CD14-positive monocyte (primary cell): ENCODE measurements at regions not wholly inside any gene's neighbourhood (a gene's known extent, or its start where the extent isn't known, plus 50 kb on each side); places are given as distances from the start of the nearest gene placed in this dataset.

Experiments
- DNase-seq, 3 donors: peaks; one replicate each; pipeline ENCODE4 v3.0.0-alpha.2; 2011 to 2022
- H2AFZ ChIP-seq: 2 replicates; pipeline ENCODE4 v1.6.0; 2012; ENCODE audit warnings: mild to moderate bottlenecking, low read depth, low read length, inconsistent platforms; ENCODE audit not compliant: insufficient read depth, poor library complexity, severe bottlenecking
- H3K27ac ChIP-seq, 2 donors: 1 replicate in 1 of 2; 2 replicates in 1 of 2; pipeline ENCODE4 v1.5.1; 2012 to 2013; ENCODE audit warnings: low read length in 2 of 2, control low read depth in 1 of 2, inconsistent platforms in 1 of 2, low read depth in 1 of 2, mild to moderate bottlenecking in 1 of 2
- H3K27me3 ChIP-seq, 2 donors: one replicate each; pipeline versions ENCODE4 v1.6.0 to v1.6.1; 2011 to 2013; ENCODE audit warnings: low read length in 2 of 2; ENCODE audit not compliant: control insufficient read depth in 2 of 2, insufficient read depth in 2 of 2
- H3K36me3 ChIP-seq, 2 donors: replicated peaks in 1 of 2; 1 replicate in 1 of 2; 2 replicates in 1 of 2; pipeline versions ENCODE4 v1.5.1 to v1.6.1; 2012 to 2013; ENCODE audit warnings: low read length in 2 of 2, control low read depth in 1 of 2, inconsistent platforms in 1 of 2, mild to moderate bottlenecking in 1 of 2; ENCODE audit not compliant: insufficient read depth in 2 of 2, control insufficient read depth in 1 of 2
- H3K4me1 ChIP-seq, 2 donors: 1 replicate in 1 of 2; 2 replicates in 1 of 2; pipeline versions ENCODE4 v1.5.1 to v1.6.1; 2012 to 2013; ENCODE audit warnings: low read length in 2 of 2, control low read depth in 1 of 2, inconsistent platforms in 1 of 2, mild to moderate bottlenecking in 1 of 2, moderate library complexity in 1 of 2; ENCODE audit not compliant: insufficient read depth in 2 of 2, control insufficient read depth in 1 of 2
- H3K4me2 ChIP-seq: replicated peaks from 2 replicates; pipeline ENCODE3; 2012; ENCODE audit warnings: low read length, moderate library complexity, mild to moderate bottlenecking; ENCODE audit not compliant: poor library complexity, severe bottlenecking; ENCODE audit errors: extremely low read depth
- H3K4me3 ChIP-seq, 3 experiments: fragments of 200-600 bp in 1 of 3; sonication (generic) in 1 of 3; replicated peaks in 1 of 3; 1 replicate in 2 of 3; 2 replicates in 1 of 3; pipeline ENCODE4 v1.5.1; 2011 to 2013; ENCODE audit warnings: low read length in 3 of 3, mild to moderate bottlenecking in 3 of 3, control low read depth in 2 of 3, low read depth in 2 of 3, inconsistent platforms in 1 of 3, moderate library complexity in 1 of 3
- H3K79me2 ChIP-seq: 2 replicates; pipeline ENCODE4 v1.6.0; 2012; ENCODE audit warnings: mild to moderate bottlenecking, control low read depth, inconsistent platforms, low read length, moderate library complexity; ENCODE audit not compliant: insufficient read depth
- H3K9ac ChIP-seq: 2 replicates; pipeline ENCODE4 v1.6.0; 2017; ENCODE audit warnings: low read length, mild to moderate bottlenecking; ENCODE audit not compliant: insufficient read depth, poor library complexity, severe bottlenecking
- H3K9me3 ChIP-seq, 2 donors: replicated peaks in 1 of 2; 1 replicate in 1 of 2; 2 replicates in 1 of 2; pipeline versions ENCODE4 v1.5.1 to v1.6.1; 2012 to 2013; ENCODE audit warnings: low read length in 2 of 2, control low read depth in 1 of 2; ENCODE audit not compliant: control insufficient read depth in 1 of 2, insufficient read depth in 1 of 2
- H4K20me1 ChIP-seq: 2 replicates; pipeline ENCODE4 v1.6.0; 2012; ENCODE audit warnings: mild to moderate bottlenecking, low read length, control low read depth, moderate library complexity; ENCODE audit not compliant: insufficient read depth
- H3K27ac Mint-ChIP-seq, 7 donors: one replicate each; pipeline ENCODE4 v1.8.0; 2020; ENCODE audit warnings: mild to moderate bottlenecking in 7 of 7, mixed read lengths in 7 of 7, moderate library complexity in 6 of 7, inconsistent platforms in 2 of 7
- H3K27me3 Mint-ChIP-seq, 3 donors: one replicate each; pipeline ENCODE4 v1.8.0; 2021 to 2022; ENCODE audit warnings: low read depth in 3 of 3, mild to moderate bottlenecking in 3 of 3, mixed read lengths in 3 of 3, moderate library complexity in 3 of 3, inconsistent platforms in 1 of 3
- H3K36me3 Mint-ChIP-seq, 2 donors: one replicate each; pipeline ENCODE4 v1.8.0; 2020; ENCODE audit warnings: mixed read lengths in 2 of 2, inconsistent platforms in 1 of 2, mild to moderate bottlenecking in 1 of 2
- H3K4me1 Mint-ChIP-seq: one replicate; pipeline ENCODE4 v1.8.0; 2020; ENCODE audit warnings: mild to moderate bottlenecking, mixed read lengths
- H3K4me3 Mint-ChIP-seq, 2 donors: one replicate each; pipeline ENCODE4 v1.8.0; 2020; ENCODE audit warnings: mild to moderate bottlenecking in 2 of 2, mixed read lengths in 2 of 2, moderate library complexity in 1 of 2
- H3K9me3 Mint-ChIP-seq, 7 donors: one replicate each; pipeline ENCODE4 v1.8.0; 2020 to 2022; ENCODE audit warnings: mixed read lengths in 7 of 7, mild to moderate bottlenecking in 6 of 7, moderate library complexity in 6 of 7, inconsistent platforms in 2 of 7
- WGBS: methylation state at CpG from one replicate; pipeline ENCODE4 v1.1.5; 2013; ENCODE audit warnings: missing lambda C conversion rate; ENCODE audit not compliant: insufficient coverage; 5-methylcytosine and 5-hydroxymethylcytosine counted together
- intact Hi-C, 2 donors: fragments of 100-400 bp; cut with micrococcal nuclease; formaldehyde crosslinking; loops; one replicate each; pipeline versions ENCODE4 v1.15.0 to v1.15.1; 2023
- TF ChIP-seq, protein P1 (sequence below): fragments of 200-600 bp; IDR thresholded peaks from one replicate; pipeline ENCODE4 v1.8.0; 2022; ENCODE audit warnings: antibody characterized with exemption, mild to moderate bottlenecking

DNA sequence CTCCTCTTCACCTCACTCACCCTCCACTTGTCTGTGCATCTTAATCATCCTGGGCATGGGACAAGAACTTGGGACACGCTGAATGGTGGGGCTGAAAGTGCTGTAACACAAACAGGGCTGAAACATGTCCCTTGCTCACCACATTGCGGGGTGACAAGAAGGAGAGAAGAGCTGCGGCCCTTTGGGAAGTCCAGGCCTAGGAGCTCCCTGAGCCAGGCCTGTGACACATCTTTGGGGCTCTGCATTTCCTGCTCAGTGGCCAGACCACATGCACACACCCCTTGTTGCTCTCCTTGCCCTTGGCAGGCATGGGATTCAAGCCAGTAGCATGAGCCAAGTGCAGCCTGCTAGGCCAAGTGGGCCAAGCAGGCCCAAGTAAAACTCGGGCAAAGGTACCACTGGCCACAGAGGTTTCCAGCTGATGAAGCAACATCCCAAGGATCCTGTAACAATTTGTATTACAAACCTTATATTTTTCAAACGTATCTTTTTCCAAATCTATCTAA is 1384.3 kb upstream of the PCDH20 start:
- no peaks in the 10 kb centered on the region for H3K79me2 ChIP-seq
- H3K4me1 ChIP-seq: no peaks in the 10 kb centered on the region
- no peak overlapping the region for H3K27ac ChIP-seq
- no peak overlapping the region for H2AFZ ChIP-seq
- H3K4me2 ChIP-seq: no peak overlapping the region
- intact Hi-C loops: no loop called here
- Mint-ChIP-seq H3K9me3 (peaks cover 0 to 13% (median 3%) of the 10 kb centered on the region in 7 donors), H3K4me3 (no peak overlapping the region), H3K4me1 (no peaks in the 10 kb centered on the region), H3K27ac (no peak overlapping the region), H3K36me3 (no peaks in the 10 kb centered on the region), H3K27me3 (no peaks in the 10 kb centered on the region)
- no peak overlapping the region for H3K9ac ChIP-seq
- no peak for DNase-seq
- no peaks in the 10 kb centered on the region for H3K36me3 ChIP-seq
- peaks cover 0 to 14% of the 10 kb centered on the region in 2 donors for H3K9me3 ChIP-seq
- H3K4me3 ChIP-seq: no peak overlapping the region
- H3K27me3 ChIP-seq: no peaks in the 10 kb centered on the region
- TF ChIP-seq, protein P1, sequence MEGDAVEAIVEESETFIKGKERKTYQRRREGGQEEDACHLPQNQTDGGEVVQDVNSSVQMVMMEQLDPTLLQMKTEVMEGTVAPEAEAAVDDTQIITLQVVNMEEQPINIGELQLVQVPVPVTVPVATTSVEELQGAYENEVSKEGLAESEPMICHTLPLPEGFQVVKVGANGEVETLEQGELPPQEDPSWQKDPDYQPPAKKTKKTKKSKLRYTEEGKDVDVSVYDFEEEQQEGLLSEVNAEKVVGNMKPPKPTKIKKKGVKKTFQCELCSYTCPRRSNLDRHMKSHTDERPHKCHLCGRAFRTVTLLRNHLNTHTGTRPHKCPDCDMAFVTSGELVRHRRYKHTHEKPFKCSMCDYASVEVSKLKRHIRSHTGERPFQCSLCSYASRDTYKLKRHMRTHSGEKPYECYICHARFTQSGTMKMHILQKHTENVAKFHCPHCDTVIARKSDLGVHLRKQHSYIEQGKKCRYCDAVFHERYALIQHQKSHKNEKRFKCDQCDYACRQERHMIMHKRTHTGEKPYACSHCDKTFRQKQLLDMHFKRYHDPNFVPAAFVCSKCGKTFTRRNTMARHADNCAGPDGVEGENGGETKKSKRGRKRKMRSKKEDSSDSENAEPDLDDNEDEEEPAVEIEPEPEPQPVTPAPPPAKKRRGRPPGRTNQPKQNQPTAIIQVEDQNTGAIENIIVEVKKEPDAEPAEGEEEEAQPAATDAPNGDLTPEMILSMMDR: no peak
- 97% methylated on average over 3 of the region's 5 CpGs for WGBS
- H4K20me1 ChIP-seq: no peaks in the 10 kb centered on the region

GRCh38 chr13:62799038-62799535 is 1383.4 kb upstream of the PCDH20 start:
- Histone ChIP-seq H3K36me3 (no peaks in the 10 kb centered on the region), H3K4me3 (no peak overlapping the region), H3K4me2 (no peak overlapping the region), H3K4me1 (no peaks in the 10 kb centered on the region), H4K20me1 (no peaks in the 10 kb centered on the region), H3K27ac (no peak overlapping the region), H3K27me3 (no peaks in the 10 kb centered on the region), H3K9me3 (peaks cover 0 to 14% of the 10 kb centered on the region in 2 donors), H2AFZ (no peak overlapping the region), H3K79me2 (no peaks in the 10 kb centered on the region), H3K9ac (no peak overlapping the region)
- no peaks in the 10 kb centered on the region for H3K4me1 Mint-ChIP-seq
- H3K9me3 Mint-ChIP-seq: peaks cover 0 to 13% (median 3%) of the 10 kb centered on the region in 7 donors
- H3K36me3 Mint-ChIP-seq: no peaks in the 10 kb centered on the region
- H3K27ac Mint-ChIP-seq: no peak overlapping the region
- H3K27me3 Mint-ChIP-seq: no peaks in the 10 kb centered on the region
- H3K4me3 Mint-ChIP-seq: no peak overlapping the region
- DNase-seq: no peak
- TF ChIP-seq, protein P1: no peak
- 82% methylated on average over 8 of the region's 8 CpGs for WGBS
- intact Hi-C loops: no loop called here
